HL-60 (cell line): ENCODE measurements at regions not wholly inside any gene's neighbourhood (a gene's known extent, or its start where the extent isn't known, plus 50 kb on each side); places are given as distances from the start of the nearest gene placed in this dataset.

Source experiments
- POLR2AphosphoS5 ChIP-seq: IDR thresholded peaks from 2 replicates; pipeline ENCODE4 v1.6.1; 2012; ENCODE audit warnings: low read depth
- TF ChIP-seq, protein P1 (sequence below): IDR thresholded peaks from one replicate; pipeline ENCODE4 v1.5.1; 2011; ENCODE audit warnings: low read length, control low read depth, inconsistent platforms; ENCODE audit not compliant: insufficient read depth
- TF ChIP-seq, protein P2 (sequence below): IDR thresholded peaks from 2 replicates; pipeline ENCODE4 v1.6.1; 2012; ENCODE audit warnings: low read depth; ENCODE audit not compliant: insufficient replicate concordance

GRCh38 chr1:228938537-228938901 is 203.2 kb downstream of the RHOU start:
- TF ChIP-seq, protein P1, sequence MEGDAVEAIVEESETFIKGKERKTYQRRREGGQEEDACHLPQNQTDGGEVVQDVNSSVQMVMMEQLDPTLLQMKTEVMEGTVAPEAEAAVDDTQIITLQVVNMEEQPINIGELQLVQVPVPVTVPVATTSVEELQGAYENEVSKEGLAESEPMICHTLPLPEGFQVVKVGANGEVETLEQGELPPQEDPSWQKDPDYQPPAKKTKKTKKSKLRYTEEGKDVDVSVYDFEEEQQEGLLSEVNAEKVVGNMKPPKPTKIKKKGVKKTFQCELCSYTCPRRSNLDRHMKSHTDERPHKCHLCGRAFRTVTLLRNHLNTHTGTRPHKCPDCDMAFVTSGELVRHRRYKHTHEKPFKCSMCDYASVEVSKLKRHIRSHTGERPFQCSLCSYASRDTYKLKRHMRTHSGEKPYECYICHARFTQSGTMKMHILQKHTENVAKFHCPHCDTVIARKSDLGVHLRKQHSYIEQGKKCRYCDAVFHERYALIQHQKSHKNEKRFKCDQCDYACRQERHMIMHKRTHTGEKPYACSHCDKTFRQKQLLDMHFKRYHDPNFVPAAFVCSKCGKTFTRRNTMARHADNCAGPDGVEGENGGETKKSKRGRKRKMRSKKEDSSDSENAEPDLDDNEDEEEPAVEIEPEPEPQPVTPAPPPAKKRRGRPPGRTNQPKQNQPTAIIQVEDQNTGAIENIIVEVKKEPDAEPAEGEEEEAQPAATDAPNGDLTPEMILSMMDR = no peak
- TF ChIP-seq, protein P2, sequence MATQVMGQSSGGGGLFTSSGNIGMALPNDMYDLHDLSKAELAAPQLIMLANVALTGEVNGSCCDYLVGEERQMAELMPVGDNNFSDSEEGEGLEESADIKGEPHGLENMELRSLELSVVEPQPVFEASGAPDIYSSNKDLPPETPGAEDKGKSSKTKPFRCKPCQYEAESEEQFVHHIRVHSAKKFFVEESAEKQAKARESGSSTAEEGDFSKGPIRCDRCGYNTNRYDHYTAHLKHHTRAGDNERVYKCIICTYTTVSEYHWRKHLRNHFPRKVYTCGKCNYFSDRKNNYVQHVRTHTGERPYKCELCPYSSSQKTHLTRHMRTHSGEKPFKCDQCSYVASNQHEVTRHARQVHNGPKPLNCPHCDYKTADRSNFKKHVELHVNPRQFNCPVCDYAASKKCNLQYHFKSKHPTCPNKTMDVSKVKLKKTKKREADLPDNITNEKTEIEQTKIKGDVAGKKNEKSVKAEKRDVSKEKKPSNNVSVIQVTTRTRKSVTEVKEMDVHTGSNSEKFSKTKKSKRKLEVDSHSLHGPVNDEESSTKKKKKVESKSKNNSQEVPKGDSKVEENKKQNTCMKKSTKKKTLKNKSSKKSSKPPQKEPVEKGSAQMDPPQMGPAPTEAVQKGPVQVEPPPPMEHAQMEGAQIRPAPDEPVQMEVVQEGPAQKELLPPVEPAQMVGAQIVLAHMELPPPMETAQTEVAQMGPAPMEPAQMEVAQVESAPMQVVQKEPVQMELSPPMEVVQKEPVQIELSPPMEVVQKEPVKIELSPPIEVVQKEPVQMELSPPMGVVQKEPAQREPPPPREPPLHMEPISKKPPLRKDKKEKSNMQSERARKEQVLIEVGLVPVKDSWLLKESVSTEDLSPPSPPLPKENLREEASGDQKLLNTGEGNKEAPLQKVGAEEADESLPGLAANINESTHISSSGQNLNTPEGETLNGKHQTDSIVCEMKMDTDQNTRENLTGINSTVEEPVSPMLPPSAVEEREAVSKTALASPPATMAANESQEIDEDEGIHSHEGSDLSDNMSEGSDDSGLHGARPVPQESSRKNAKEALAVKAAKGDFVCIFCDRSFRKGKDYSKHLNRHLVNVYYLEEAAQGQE = no peak
- TF ChIP-seq POLR2AphosphoS5 = no peak
